ENCODE measurements at regions not wholly inside any gene's neighbourhood (a gene's known extent, or its start where the extent isn't known, plus 50 kb on each side); places are given as distances from the start of the nearest gene placed in this dataset.
"Not testable (repeated sequence)": the region's sequence is repeated elsewhere in the genome, so short reads cannot be mapped to it uniquely, and the experiment has no call there.

- DNase-seq (ENCODE audit: low read depth in 2 of 2), result no peak
Measured at GRCh38 chr12:63410197-63410596, 258.1 kb downstream of the DPY19L2 start.

DNA sequence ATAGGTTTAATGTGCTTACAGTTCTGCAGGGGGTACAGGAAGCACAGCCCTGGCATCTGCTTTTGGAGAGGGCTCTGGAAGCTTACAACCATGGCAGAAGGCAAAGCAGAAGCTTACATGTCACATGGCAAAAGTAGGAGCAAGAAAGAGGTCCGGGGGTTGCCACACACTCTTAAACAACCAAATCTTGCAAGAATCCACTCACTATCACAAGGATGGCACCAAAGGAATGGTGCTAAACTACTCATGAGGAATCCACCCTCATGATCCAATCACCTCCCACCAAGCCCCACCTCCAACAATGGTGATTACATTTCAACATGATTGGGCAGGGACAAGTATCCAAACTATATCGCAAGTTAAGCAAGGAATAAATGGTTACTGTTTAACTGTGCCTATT lies 255.8 kb upstream of the AVPR1A start:
- no peak for DNase-seq (ENCODE audit: low read depth in 2 of 2)

DNA sequence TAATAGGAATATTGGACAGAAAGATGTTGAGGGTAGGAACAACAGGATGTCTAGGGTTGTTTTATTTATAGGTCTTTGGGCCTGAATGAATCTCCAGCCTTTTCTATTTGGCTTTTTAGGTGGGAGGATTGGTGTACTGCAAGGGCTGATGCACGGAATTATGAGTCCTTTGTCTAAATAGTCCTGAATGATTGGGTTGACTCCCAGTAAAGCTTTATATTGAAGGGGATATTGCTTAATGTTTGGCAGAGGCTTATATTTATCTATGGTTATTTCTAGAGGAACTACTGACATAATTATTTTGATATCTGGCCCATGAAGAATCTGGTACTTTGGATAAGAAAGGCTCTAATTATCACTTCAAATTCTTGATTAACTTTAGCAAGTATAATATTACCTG lies 253.6 kb upstream of the AVPR1A start:
- no peak for DNase-seq (ENCODE audit: low read depth in 2 of 2)

- DNase-seq (ENCODE audit: low read depth in 2 of 2), result no peak
Measured at GRCh38 chr12:63403256-63403655, 252.3 kb upstream of the AVPR1A start.

DNA sequence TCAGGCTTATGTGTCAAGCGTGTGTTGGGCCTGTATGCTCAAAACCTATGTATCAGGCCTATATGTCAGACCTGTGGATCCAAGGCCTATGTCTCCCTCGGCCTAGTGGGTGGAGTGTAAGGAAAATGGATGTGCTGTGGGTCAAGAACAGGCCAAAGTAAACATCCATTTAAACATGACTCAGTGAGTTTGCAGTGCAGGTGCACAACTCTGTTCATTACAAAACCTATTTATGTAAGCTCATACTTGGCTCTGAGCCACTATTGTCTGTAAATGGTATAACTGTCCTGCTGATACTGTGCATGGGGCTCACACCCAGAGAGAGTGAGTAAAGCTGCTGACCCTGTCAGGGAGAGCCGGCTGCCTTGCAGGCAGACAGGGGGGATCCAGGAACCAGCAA lies 249.7 kb upstream of the AVPR1A start:
- DNase-seq (ENCODE audit: low read depth in 2 of 2), result no peak

DNA sequence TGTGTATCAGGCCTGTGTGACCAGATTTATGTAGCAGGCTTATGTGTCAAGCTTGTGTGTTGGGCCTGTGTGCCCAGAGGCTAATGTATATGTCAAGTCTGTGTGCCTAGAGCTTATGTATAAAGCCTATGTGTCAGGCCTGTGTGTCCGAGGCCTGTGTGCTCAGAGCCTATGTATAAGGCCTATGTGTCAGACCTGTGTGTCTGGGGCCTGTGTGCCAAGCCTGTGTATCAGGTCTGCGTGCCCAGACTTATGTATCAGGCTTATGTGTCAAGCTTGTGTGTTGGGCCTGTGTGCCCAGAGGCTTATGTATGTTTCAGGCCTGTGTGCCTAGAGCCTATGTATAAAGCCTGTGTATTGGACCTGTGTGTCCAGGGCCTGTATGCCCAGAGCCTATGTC lies 249.3 kb upstream of the AVPR1A start:
- DNase-seq (ENCODE audit: low read depth in 2 of 2), result no peak

DNA sequence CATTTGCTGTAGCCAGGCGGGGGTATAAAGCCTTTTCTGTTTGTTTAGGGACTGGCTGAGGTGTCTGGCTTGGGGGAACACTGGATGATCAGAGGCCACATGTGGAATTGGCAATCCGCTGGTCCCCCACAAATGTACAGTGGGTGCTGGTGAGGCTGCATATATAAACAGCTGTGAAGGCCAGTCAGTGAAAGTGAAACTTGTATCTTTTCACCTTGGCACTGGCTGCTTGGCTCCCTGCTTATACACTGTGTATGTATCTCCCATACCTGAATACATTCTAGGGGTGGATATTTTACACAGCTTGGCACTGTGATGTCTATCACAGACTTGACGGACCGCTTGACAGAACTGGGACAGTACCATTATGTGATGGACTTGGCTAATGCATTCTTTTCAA lies 246.8 kb upstream of the AVPR1A start:
- DNase-seq (ENCODE audit: low read depth in 2 of 2), result no peak

DNA sequence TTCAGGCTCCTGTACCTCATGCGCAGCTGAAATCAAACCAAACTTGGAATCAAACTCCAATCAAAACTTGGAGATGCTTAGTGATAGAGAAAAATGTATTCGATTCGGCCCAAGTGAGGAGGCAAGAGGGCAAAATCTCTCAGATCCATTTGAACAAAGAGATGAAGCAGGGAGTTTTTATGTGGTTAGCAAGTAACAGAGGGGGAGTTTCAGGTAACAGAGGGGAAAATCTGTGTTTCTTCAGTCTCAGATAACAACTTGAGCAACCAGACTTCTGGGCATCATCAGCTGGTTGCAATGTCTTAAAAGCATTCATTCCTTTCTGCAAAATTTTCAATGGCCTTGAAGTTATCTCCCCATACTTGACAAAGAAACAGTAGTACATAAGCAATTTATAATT lies 245.1 kb upstream of the AVPR1A start:
- no peak for DNase-seq (ENCODE audit: low read depth in 2 of 2)

GRCh38 chr12:63394983-63395382 lies 244.0 kb upstream of the AVPR1A start:
- no peak for DNase-seq (ENCODE audit: low read depth in 2 of 2)

GRCh38 chr12:63394349-63394748 lies 243.3 kb upstream of the AVPR1A start:
- DNase-seq (ENCODE audit: low read depth in 2 of 2), result no peak

DNA sequence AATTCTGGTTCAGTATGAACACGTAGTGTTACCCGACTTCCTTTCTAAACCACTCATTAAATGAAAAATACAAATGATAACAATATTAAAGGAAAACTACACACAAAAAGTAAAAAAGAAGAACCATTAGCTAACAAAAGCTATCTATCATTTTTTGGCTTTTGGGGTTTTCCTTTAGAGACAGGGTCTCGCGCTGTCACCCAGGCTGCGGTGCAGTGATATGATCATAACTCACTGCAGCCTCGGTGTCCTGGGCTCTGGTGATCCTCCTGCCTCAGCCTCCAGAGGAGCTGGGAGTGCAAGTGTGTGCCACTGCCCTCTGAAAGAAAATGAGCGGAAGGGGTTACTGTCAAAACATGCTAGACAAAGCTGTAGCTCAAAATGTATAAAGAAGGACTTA lies 238.2 kb upstream of the AVPR1A start:
- DNase-seq (ENCODE audit: low read depth in 2 of 2), result no peak

- no peak for DNase-seq (ENCODE audit: low read depth in 2 of 2)
Measured at GRCh38 chr12:63387771-63388170, 236.8 kb upstream of the AVPR1A start.

DNA sequence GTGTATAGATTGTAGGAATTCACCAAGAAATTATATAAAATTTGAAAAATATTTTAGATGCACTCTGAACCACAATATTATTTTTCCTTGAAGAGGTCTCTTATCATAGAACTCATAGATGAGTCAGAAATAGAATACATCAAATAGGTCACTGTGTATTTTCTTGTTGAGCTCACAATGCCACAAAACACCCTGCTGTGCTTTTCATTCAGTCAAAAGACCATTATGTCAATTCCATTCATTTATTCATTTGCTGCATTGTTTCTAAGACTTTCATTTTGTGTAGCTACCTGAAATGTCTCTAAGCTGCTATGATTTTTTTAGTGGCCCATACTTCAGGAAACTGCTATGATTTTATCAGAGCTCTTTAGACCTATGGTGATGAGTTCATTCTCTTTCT lies 231.9 kb upstream of the AVPR1A start:
- DNase-seq (ENCODE audit: low read depth in 2 of 2), result no peak

DNA sequence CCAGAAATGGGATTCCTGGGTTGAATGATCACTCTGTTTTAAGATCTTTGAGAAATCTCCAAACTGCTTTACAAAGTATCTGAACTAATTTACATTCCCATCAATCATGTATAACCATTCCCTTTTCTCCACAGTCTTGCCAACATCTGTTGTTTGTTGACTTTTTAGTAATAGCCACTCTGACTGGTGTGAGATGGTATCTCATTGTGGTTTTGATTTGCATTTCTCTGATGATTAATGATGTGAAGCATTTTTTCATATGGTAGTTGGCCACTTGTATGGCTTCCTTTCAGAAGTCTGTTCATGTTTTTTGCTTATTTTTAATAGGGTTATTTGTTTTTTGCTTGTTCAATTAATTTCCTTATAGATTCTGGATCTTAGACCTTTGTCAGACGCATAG lies 211.8 kb upstream of the AVPR1A start:
- DNase-seq (ENCODE audit: low read depth in 2 of 2), result no peak

GRCh38 chr12:63362166-63362565 lies 211.2 kb upstream of the AVPR1A start:
- DNase-seq (ENCODE audit: low read depth in 2 of 2), result no peak

DNA sequence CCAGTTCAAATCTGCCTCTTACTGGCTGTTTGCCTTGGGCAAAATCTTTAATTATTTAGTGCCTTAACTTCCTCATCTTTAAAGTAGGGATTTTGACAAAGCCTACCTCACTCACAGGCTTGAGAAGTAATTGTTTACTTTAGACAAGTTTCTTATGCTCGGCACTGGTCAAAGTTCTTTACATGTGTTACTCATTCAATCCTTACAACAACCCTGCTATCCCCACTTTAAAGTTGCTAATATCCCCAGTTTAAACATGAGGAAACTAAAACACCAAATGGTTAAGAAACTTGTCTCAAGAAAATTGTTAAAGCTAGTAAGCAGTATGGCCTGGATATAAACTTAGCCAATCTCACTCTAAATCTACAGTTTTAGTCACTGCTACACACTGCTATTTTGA lies 204.0 kb upstream of the AVPR1A start:
- no peak for DNase-seq (ENCODE audit: low read depth in 2 of 2)

DNA sequence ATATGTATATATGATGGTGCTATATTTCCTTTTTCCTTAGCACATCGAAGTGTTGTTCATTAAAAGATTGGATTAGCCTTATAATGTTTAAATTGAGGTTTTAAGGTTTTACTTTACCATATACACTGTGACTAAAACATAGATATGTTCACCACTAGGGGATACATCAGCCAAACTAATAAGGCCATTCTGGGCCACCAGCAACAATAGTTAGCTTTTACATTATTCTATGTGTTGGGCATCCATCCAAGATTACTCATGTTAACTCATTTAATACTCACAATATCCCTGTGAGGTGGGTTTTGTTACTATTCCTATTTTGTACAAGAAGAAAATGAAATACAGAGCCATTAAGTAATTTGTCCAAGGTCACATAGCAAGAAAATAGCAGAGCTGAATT lies 202.6 kb upstream of the AVPR1A start:
- DNase-seq (ENCODE audit: low read depth in 2 of 2), result no peak

DNA sequence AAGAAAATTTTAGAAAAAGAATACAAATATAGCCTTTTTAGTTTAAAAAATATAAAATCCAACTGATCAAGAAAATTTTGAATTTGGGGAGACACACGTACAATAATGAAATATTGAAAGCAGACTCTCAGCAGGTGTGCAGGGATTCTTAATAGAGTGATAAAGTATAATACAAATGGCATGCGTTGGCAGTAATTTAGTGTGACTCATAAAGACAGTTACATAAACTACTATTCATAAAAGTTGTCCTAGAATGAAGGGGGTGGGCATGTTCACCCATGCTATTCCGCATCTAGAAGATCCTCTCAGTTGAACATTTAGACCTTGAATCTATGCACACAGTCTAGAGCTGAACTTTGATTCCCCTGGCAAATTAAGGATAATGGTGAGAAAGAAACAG lies 200.4 kb upstream of the AVPR1A start:
- DNase-seq (ENCODE audit: low read depth in 2 of 2), result no peak

DNA sequence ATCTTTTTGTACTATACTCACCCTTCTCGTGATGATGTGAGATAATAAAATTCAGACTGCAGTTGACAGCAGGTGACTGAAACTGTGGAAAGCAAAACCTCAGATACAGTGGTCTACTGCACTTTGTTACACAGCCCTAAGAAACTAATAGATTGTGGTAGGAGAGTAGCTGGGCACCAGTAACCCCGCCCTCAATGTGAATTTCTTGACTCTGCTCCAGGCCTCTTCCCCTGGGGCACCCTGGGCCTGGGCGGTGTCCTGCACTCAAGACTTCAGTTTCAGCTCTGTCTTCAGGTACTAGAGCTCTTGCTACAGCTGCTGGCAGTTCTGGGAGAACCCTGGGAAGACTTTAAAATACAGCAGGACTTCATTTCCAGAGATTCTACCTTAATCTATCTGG lies 197.6 kb upstream of the AVPR1A start:
- DNase-seq (ENCODE audit: low read depth in 2 of 2), result no peak

DNA sequence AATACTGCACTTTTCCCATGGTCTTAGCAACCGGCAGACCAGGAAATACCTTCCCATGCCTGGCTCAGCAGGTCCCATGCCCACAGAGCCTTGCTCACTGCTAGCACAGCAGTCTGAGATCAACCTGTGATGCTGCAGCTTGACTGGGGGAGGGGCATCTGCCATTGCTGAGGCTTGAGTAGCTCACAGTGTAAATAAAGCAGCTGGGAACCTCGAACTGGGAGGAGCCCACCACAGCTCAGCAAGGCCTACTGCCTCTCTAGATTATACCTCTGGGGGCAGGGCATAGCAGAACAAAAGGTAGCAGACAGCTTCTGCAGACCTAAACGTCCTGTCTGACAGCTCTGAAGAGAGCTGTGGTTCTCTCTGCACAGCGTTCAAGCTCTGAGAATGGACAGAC lies 186.2 kb upstream of the AVPR1A start:
- not testable (repeated sequence) for DNase-seq (ENCODE audit: low read depth in 2 of 2)

DNA sequence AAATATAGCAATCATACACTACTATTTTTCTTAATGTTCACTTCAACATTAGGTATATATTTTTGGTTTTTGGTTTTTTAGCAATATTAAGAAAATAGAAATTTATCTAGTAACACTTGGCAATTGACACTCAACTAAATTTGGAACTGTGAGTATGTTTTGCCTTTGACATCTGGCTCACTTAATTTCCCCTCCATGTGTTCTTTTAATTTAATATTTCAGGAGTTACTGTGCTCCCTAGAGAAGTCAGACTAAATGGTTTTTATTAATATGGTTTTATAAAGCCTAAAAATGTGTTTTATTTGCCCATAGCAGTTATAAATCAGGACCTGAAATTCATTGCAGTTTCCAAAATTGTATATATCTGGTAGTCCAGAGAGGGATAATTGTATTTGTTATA lies 175.3 kb upstream of the AVPR1A start:
- DNase-seq (ENCODE audit: low read depth in 2 of 2), result no peak

GRCh38 chr12:63325757-63326156 lies 174.8 kb upstream of the AVPR1A start:
- DNase-seq (ENCODE audit: low read depth in 2 of 2), result no peak

GRCh38 chr12:63323942-63324341 lies 172.9 kb upstream of the AVPR1A start:
- no peak for DNase-seq (ENCODE audit: low read depth in 2 of 2)

GRCh38 chr12:63321373-63321772 lies 170.4 kb upstream of the AVPR1A start:
- no peak for DNase-seq (ENCODE audit: low read depth in 2 of 2)

Data from stimulated activated CD4-positive, alpha-beta T cell treated with anti-CD3 and anti-CD28 coated beads, Interleukin-1b, Interleukin-23, amount 100 ng/mL, for 4 hours (primary cell).